SHP77 treated with DMSO at 0.1 percent for 48 hours (cell line): ENCODE measurements at regions not wholly inside any gene's neighbourhood (a gene's known extent, or its start where the extent isn't known, plus 50 kb on each side); places are given as distances from the start of the nearest gene placed in this dataset.
"Not testable (repeated sequence)": the region's sequence is repeated elsewhere in the genome, so short reads cannot be mapped to it uniquely, and the experiment has no call there.

Experiments
- DNase-seq: peaks from one replicate; lab custom pipeline; 2025; lab: John Stamatoyannopoulos, UW

DNA sequence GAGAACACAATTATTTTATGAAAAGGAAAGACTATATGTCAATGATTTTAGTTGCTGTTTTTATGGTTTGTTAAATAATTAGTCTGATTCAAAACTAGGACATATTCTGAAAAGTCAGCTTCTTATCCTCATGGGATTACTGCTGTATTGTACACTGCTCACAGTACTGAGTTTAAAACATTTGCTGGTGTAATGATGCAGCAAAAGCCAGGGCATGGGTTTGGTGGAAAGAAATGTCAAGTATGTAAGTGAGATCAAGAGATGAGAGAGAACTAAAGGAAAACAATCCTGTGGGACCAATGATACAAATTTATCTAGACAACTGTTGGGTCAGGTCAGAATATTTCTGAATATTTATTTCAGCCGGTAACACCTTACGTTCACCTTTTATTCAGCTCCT lies 210.1 kb upstream of the ARHGEF26 start:
- no peak for DNase-seq

- DNase-seq, result no peak
These were observed 201.4 kb upstream of the ARHGEF26 start for GRCh38 chr3:153919773-153920172.

- no peak for DNase-seq
These were observed 199.4 kb upstream of the ARHGEF26 start for GRCh38 chr3:153921826-153922225.

- no peak for DNase-seq
These were observed 195.2 kb upstream of the ARHGEF26 start for GRCh38 chr3:153925841-153926514.

- no peak for DNase-seq
These were observed 194.1 kb upstream of the ARHGEF26 start for GRCh38 chr3:153927107-153927506.

- DNase-seq, result no peak
These were observed 192.3 kb upstream of the ARHGEF26 start for GRCh38 chr3:153928851-153929250.

- not testable (repeated sequence) for DNase-seq
These were observed 187.7 kb upstream of the ARHGEF26 start for GRCh38 chr3:153933481-153933880.

DNA sequence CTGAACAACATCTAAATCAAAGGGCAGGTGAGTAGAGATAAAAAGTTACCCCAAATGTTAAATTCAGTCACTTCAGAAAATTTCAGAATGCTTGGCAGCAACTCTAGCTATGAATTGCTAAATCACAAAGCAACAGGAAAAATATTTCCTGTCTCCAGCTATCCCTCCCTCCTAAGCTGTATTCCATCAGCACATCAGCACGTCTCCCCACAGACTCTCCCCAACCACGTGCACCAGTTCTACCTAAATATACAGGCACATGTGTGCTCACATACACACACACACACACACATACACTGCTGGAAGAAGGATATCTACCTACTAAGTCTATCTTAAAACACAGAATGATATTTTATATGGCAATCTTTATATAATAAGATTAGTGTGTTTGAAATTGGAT lies 177.1 kb upstream of the ARHGEF26 start:
- no peak for DNase-seq

DNA sequence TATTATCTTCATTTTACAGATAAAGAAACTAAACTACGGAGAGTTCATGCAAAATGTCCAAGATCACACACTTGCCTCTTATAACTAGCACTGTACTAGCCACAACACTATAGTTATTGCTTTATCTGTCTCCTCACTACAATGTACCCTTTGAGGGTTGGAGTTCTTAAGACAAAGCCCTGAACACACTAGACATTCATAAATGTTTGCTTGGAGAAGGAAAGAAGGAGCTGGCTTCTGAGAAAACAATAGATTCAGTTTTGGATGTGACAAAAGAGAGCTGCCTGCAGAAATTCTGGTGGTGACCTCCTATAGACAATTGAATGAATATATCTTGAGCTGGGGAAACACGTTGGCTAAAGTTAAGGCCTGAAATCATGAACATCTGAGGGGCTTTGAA lies 169.9 kb upstream of the ARHGEF26 start:
- DNase-seq, result no peak

DNA sequence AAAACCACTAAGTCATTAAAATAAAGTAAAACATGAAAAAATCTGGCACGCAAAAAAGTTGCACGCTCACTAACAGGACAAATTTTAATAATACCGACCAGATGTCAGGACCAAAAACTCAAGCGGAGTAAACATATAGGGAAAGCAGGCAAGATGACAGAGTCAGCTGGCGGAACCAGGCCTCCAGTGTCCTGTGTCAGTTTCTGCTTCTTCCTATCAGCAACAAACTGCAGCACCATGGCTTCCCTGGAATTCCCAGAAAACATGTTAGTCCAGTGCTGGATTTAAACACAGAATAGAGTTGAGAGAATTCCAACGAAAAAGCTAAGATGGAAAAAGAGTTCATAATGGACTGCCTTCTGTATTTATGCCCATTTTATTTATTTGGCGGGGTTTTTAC lies 169.1 kb upstream of the ARHGEF26 start:
- DNase-seq, result no peak

- no peak for DNase-seq
These were observed 164.6 kb upstream of the ARHGEF26 start for GRCh38 chr3:153956613-153957012.

DNA sequence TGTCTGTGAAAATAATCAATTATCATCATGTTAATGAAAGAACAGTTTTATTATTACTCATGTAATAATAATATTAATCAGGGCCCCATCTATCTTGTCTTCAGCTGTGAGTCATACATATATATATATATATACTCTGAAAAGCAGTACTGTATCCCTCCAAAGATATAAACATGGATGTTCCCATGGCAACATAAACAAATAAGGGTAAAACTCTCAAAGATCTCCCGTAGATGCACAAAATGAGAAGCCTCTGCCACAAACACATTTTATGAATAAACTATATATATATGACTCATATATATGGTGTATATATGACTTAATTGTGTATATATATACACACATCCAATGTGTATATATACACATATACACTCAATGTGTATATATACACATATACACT lies 163.8 kb upstream of the ARHGEF26 start:
- DNase-seq, result no peak

GRCh38 chr3:153958635-153959595 lies 162.3 kb upstream of the ARHGEF26 start:
- no peak for DNase-seq

- no peak for DNase-seq
These were observed 160.6 kb upstream of the ARHGEF26 start for GRCh38 chr3:153960458-153961074.

DNA sequence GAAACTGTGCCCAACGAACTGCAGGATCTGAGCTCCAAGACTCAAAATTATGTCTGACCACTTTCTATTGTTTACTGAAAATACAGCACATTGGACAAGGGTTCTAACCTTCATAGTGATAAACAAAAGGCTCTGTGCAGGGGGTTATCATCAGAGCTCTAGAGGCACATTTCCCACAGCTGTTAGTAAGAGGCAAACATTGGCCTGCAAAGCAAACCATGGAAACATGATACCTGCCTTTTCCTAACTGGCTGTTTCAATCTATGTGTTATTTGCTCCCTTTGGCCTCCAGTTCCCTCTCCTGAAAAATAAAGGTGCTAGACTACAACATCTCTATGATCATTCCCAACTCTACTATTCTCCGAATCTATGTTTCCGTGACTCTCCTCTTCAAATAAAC lies 159.7 kb upstream of the ARHGEF26 start:
- peak; percentile 10 for DNase-seq

DNA sequence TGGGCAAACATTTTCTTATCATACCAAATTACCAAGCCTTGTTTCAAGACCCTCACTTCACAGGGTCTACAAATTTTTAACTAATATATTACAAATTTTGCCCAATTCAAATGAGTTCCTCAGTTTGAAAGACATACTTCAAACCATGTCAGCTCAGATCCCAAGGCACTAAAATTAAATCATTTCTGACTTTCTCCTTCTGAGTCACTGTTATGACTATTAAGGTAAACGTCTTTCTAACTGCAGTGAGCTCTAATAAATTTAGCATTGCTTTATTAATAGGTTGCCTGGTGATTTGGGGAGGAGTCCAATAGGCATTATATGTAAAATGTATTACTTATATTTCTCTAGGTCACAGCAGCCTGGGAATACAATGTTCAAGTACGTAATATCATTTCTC lies 158.2 kb upstream of the ARHGEF26 start:
- no peak for DNase-seq

DNA sequence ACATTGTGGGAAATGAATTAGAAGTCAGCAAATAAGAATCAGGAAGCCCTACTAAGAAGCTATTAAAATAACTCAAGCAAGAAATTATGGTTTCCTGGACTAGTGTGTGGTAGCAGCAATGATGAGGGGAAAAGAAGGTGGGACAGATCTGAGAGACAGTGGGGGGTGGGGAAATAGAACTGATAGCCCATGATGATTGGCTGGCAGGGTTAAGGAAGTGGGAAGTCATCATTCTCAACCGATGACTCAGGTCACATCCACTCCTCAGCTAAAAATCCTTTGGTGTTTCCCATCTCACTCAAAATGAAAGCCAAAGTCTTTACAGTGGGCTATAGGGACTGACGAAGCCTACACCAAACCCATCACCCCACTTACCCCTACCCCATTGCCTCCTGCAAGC lies 153.9 kb upstream of the ARHGEF26 start:
- no peak for DNase-seq

DNA sequence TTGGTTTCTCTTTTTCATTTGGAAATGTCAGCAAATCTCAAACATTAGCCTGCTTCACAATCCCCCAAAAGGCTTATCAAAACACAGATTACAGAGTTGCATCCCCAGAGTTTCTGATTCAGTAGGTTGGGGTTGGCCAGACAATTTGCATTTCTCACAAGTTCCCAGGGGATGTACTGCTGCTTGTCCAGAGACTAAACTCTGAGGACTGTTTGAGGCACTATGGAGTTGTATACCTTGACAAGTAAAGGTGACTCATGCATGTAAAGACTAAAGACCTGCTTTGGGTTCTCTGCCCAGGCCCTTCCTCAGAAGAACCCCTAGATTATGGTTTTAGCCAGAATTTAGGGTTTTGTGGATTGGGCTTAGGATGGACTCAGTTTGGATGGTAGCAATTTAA lies 151.1 kb upstream of the ARHGEF26 start:
- DNase-seq, result no peak

DNA sequence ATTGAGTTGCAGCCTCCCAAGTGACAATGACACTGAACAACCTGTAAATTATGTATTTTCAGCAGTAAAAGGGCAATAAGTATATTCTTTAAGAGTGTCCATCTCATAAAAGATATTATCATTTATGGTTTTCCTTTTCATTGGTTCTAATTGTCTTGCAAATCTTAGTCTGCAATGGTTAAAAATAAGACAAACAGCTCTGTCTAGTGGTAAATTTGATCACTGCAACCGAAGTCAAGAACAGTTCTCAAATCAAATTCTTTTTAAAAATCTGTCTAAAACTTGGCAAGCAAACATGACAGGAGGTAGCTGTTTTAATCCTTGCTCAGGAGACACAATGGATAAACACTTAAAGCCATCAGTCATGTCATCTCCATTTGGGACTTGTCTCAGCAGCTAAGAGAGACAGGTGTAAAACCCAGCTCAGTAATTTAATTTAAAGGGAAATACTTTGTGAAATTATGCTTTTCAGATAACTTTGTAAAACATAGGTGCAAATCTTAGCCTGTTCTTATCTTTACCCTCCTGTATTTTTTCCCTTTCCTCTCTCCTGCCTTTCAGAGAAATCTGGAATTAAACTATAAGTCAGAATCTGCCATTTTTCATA lies 150.3 kb upstream of the ARHGEF26 start:
- DNase-seq, result no peak

GRCh38 chr3:153972862-153973261 lies 148.3 kb upstream of the ARHGEF26 start:
- DNase-seq, result no peak

GRCh38 chr3:153973722-153974265 lies 147.4 kb upstream of the ARHGEF26 start:
- DNase-seq, result no peak

- DNase-seq, result no peak
These were observed 146.6 kb upstream of the ARHGEF26 start for GRCh38 chr3:153974614-153975013.
